ENCODE measurements at regions not wholly inside any gene's neighbourhood (a gene's known extent, or its start where the extent isn't known, plus 50 kb on each side); places are given as distances from the start of the nearest gene placed in this dataset.

GRCh38 chr4:108334031-108334430 is 165.3 kb upstream of the LEF1 start:
- intact Hi-C loops (cut with micrococcal nuclease): no loop called here
- DNase-seq: no peak
- Mint-ChIP-seq H3K27ac (no peak overlapping the region), H3K4me1 (ENCODE audit: low read depth) (peaks cover 9% of the 10 kb centered on the region), H3K4me3 (no peak overlapping the region), H3K27me3 (ENCODE audit: low read depth) (no peaks in the 10 kb centered on the region), H3K9me3 (no peaks in the 10 kb centered on the region), H3K36me3 (ENCODE audit: low read depth) (no peaks in the 10 kb centered on the region)
- CTCF ChIA-PET: interaction anchor here (0.8 kb wide), 1 partner anchor 13 kb away, joined by 3 read pairs; no protein-coding TSS in a partner anchor

GRCh38 chr4:108333353-108333942 is 164.7 kb upstream of the LEF1 start:
- Mint-ChIP-seq H3K4me1 (ENCODE audit: low read depth) (peaks cover 14% of the 10 kb centered on the region), H3K36me3 (ENCODE audit: low read depth) (no peaks in the 10 kb centered on the region), H3K27ac (no peak overlapping the region), H3K9me3 (no peaks in the 10 kb centered on the region), H3K27me3 (ENCODE audit: low read depth) (no peaks in the 10 kb centered on the region), H3K4me3 (no peak overlapping the region)
- CTCF ChIA-PET: interaction anchor here (0.8 kb wide), 1 partner anchor 13 kb away, joined by 3 read pairs; no protein-coding TSS in a partner anchor
- no peak for DNase-seq
- intact Hi-C loops (cut with micrococcal nuclease): no loop called here

- H3K27ac Mint-ChIP-seq: no peak overlapping the region
- H3K9me3 Mint-ChIP-seq: no peaks in the 10 kb centered on the region
- CTCF ChIA-PET: interaction anchor here (1.0 kb wide), 1 partner anchor 63 kb away, joined by 3 read pairs; no protein-coding TSS in a partner anchor
- intact Hi-C loops (cut with micrococcal nuclease): no loop called here
- H3K36me3 Mint-ChIP-seq (ENCODE audit: low read depth): no peaks in the 10 kb centered on the region
- no peak overlapping the region for H3K4me3 Mint-ChIP-seq
- H3K27me3 Mint-ChIP-seq (ENCODE audit: low read depth): no peaks in the 10 kb centered on the region
- no peak for DNase-seq
- peaks cover 22% of the 10 kb centered on the region for H3K4me1 Mint-ChIP-seq (ENCODE audit: low read depth)
Observed at GRCh38 chr4:108331905-108332632, 163.3 kb upstream of the LEF1 start.

GRCh38 chr4:108328383-108328732 is 159.6 kb upstream of the LEF1 start:
- Mint-ChIP-seq H3K4me3 (no peak overlapping the region), H3K27me3 (ENCODE audit: low read depth) (no peaks in the 10 kb centered on the region), H3K4me1 (ENCODE audit: low read depth) (peaks cover 22% of the 10 kb centered on the region), H3K9me3 (no peaks in the 10 kb centered on the region), H3K27ac (no peak overlapping the region), H3K36me3 (ENCODE audit: low read depth) (no peaks in the 10 kb centered on the region)
- intact Hi-C loops (cut with micrococcal nuclease): loop anchor here (1.0 kb wide), 2 partner anchors 13 to 27 kb away; no protein-coding TSS in a partner anchor
- CTCF ChIA-PET: interaction anchor here (1.6 kb wide), 1 partner anchor 243 kb away, joined by 4 read pairs; no protein-coding TSS in a partner anchor
- DNase-seq: no peak

- Mint-ChIP-seq H3K36me3 (ENCODE audit: low read depth) (no peaks in the 10 kb centered on the region), H3K4me1 (ENCODE audit: low read depth) (peaks cover 22% of the 10 kb centered on the region), H3K27me3 (ENCODE audit: low read depth) (no peaks in the 10 kb centered on the region), H3K9me3 (no peaks in the 10 kb centered on the region), H3K27ac (no peak overlapping the region), H3K4me3 (no peak overlapping the region)
- intact Hi-C loops (cut with micrococcal nuclease): loop anchor here (1.0 kb wide), 2 partner anchors 13 to 27 kb away; no protein-coding TSS in a partner anchor
- CTCF ChIA-PET: interaction anchor here (1.6 kb wide), 1 partner anchor 244 kb away, joined by 4 read pairs; no protein-coding TSS in a partner anchor
- DNase-seq: no peak
Observed at GRCh38 chr4:108327642-108328382, 159.1 kb upstream of the LEF1 start.

GRCh38 chr4:108325561-108325960 is 156.8 kb upstream of the LEF1 start:
- CTCF ChIA-PET: no interaction called here
- H3K4me3 Mint-ChIP-seq: no peak overlapping the region

GRCh38 chr4:108324450-108324849 is 155.7 kb upstream of the LEF1 start:
- Mint-ChIP-seq H3K4me3 (no peak overlapping the region), H3K9me3 (peaks cover 2% of the 10 kb centered on the region), H3K27ac (no peak overlapping the region), H3K4me1 (ENCODE audit: low read depth) (peaks cover 25% of the 10 kb centered on the region), H3K36me3 (ENCODE audit: low read depth) (no peaks in the 10 kb centered on the region), H3K27me3 (ENCODE audit: low read depth) (no peaks in the 10 kb centered on the region)
- CTCF ChIA-PET: interaction anchor here (0.6 kb wide), 1 partner anchor 247 kb away, joined by 3 read pairs; no protein-coding TSS in a partner anchor
- DNase-seq: no peak
- intact Hi-C loops (cut with micrococcal nuclease): no loop called here

More at GRCh38 chr4:108325561-108325960, 156.8 kb upstream of the LEF1 start:
- H3K27me3 Mint-ChIP-seq (ENCODE audit: low read depth): no peaks in the 10 kb centered on the region
- H3K9me3 Mint-ChIP-seq: peaks cover 2% of the 10 kb centered on the region
- no peaks in the 10 kb centered on the region for H3K36me3 Mint-ChIP-seq (ENCODE audit: low read depth)
- H3K27ac Mint-ChIP-seq: no peak overlapping the region
- H3K4me1 Mint-ChIP-seq (ENCODE audit: low read depth): peaks cover 22% of the 10 kb centered on the region
- DNase-seq: no peak
- intact Hi-C loops (cut with micrococcal nuclease): no loop called here

GRCh38 chr4:108322497-108322896 is 153.8 kb upstream of the LEF1 start:
- H3K4me1 Mint-ChIP-seq (ENCODE audit: low read depth): peaks cover 5% of the 10 kb centered on the region
- CTCF ChIA-PET: no interaction called here
- no peak overlapping the region for H3K27ac Mint-ChIP-seq
- no peaks in the 10 kb centered on the region for H3K27me3 Mint-ChIP-seq (ENCODE audit: low read depth)
- H3K36me3 Mint-ChIP-seq (ENCODE audit: low read depth): no peaks in the 10 kb centered on the region
- intact Hi-C loops (cut with micrococcal nuclease): no loop called here
- H3K4me3 Mint-ChIP-seq: no peak overlapping the region
- peaks cover 2% of the 10 kb centered on the region for H3K9me3 Mint-ChIP-seq
- DNase-seq: no peak

GRCh38 chr4:108320061-108320460 is 151.3 kb upstream of the LEF1 start:
- DNase-seq: no peak
- Mint-ChIP-seq H3K27me3 (ENCODE audit: low read depth) (peaks cover 1% of the 10 kb centered on the region), H3K4me1 (ENCODE audit: low read depth) (peaks cover 13% of the 10 kb centered on the region), H3K4me3 (no peak overlapping the region), H3K36me3 (ENCODE audit: low read depth) (no peaks in the 10 kb centered on the region), H3K27ac (no peak overlapping the region), H3K9me3 (peaks cover 2% of the 10 kb centered on the region)
- CTCF ChIA-PET: no interaction called here
- intact Hi-C loops (cut with micrococcal nuclease): no loop called here

- H3K36me3 Mint-ChIP-seq (ENCODE audit: low read depth): no peaks in the 10 kb centered on the region
- no peak for DNase-seq
- no peaks in the 10 kb centered on the region for H3K9me3 Mint-ChIP-seq
- intact Hi-C loops (cut with micrococcal nuclease): no loop called here
- peaks cover 1% of the 10 kb centered on the region for H3K27me3 Mint-ChIP-seq (ENCODE audit: low read depth)
- H3K4me3 Mint-ChIP-seq: no peak overlapping the region
- CTCF ChIA-PET: no interaction called here
- H3K27ac Mint-ChIP-seq: no peak overlapping the region
- H3K4me1 Mint-ChIP-seq (ENCODE audit: low read depth): peaks cover 35% of the 10 kb centered on the region
Observed at GRCh38 chr4:108317377-108317776, 148.6 kb upstream of the LEF1 start.

GRCh38 chr4:108315694-108316093 is 147.0 kb upstream of the LEF1 start:
- Mint-ChIP-seq H3K9me3 (no peaks in the 10 kb centered on the region), H3K27me3 (ENCODE audit: low read depth) (peaks cover 1% of the 10 kb centered on the region), H3K36me3 (ENCODE audit: low read depth) (no peaks in the 10 kb centered on the region), H3K4me3 (peak overlapping the region; percentile 46), H3K4me1 (ENCODE audit: low read depth) (peaks cover 47% of the 10 kb centered on the region), H3K27ac (no peak overlapping the region)
- intact Hi-C loops (cut with micrococcal nuclease): loop anchor here (1.0 kb wide), 1 partner anchor 13 kb away; no protein-coding TSS in a partner anchor
- CTCF ChIA-PET: interaction anchor here (1.3 kb wide), 1 partner anchor 20 kb away, joined by 3 read pairs; no protein-coding TSS in a partner anchor
- no peak for DNase-seq

- peak; percentile 21 for DNase-seq
- H3K9me3 Mint-ChIP-seq: no peaks in the 10 kb centered on the region
- no peaks in the 10 kb centered on the region for H3K36me3 Mint-ChIP-seq (ENCODE audit: low read depth)
- CTCF ChIA-PET: no interaction called here
- intact Hi-C loops (cut with micrococcal nuclease): loop anchor here (1.0 kb wide), 2 partner anchors 13 to 40 kb away; no protein-coding TSS in a partner anchor
- H3K4me1 Mint-ChIP-seq (ENCODE audit: low read depth): peaks cover 47% of the 10 kb centered on the region
- H3K27ac Mint-ChIP-seq: no peak overlapping the region
- peaks cover 1% of the 10 kb centered on the region for H3K27me3 Mint-ChIP-seq (ENCODE audit: low read depth)
- peak overlapping the region; percentile 46 for H3K4me3 Mint-ChIP-seq
Observed at GRCh38 chr4:108314900-108315589, 146.3 kb upstream of the LEF1 start.

Data from activated naive CD4-positive, alpha-beta T cell treated with anti-CD3 and anti-CD28 coated beads for 36 hours (primary cell).